ENCODE measurements at regions not wholly inside any gene's neighbourhood (a gene's known extent, or its start where the extent isn't known, plus 50 kb on each side); places are given as distances from the start of the nearest gene placed in this dataset.
A peak's percentile ranks its signal among the peaks of the same experiment; 100 is the strongest.
"Not testable (repeated sequence)": the region's sequence is repeated elsewhere in the genome, so short reads cannot be mapped to it uniquely, and the experiment has no call there.

- DNase-seq, result no peak
Observed at GRCh38 chr5:104928906-104929520, 1366.4 kb upstream of the NUDT12 start.

DNA sequence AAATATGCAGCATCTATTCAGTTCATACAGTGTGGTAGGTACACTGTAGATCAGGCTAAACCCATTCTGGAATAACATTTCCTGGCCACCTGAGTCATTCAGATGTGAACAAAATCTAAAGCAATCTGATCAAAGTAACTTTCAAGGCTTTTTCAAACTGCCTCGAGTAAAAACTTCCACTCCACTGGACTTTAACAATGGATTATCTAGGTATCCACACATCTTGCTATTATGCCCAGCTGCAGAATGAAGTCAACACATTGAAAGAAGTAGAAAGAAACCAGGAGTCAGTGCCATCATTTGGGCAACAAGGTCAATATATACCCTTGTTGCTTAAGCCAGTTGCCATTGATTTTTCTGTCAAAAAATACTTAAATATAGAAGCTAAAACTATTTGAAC, 1352.6 kb upstream of the NUDT12 start:
- peak; percentile 78 for DNase-seq

DNA sequence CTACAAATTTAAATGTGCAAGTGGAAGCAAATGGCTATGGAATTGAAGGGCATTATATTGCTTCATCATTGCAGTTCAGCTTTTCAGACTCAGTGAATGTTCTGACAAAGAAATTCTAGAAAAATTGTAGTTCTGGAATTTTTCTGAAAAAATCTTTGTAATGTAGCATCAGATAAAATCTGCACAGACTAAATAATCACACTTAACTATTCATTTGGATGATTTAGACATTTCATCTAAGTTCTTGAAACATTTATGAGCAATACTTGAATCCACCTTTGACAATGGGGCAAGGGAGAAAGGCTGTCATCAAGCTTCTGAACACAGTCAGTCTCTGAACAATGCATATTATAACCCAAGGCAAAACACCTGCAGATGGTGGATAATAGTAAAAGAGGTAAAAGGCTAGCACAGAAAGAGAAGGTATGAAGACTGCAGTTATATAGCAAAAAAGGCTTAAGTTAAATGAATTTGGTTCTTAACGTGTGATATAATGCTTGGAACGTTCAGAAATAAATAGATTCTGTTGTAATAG, 1352.0 kb upstream of the NUDT12 start:
- peak; percentile 39 for DNase-seq

- peak; percentile 84 for DNase-seq
Observed at GRCh38 chr5:104913841-104914281, 1351.3 kb upstream of the NUDT12 start.

- no peak for DNase-seq
Observed at GRCh38 chr5:104909803-104910202, 1347.2 kb upstream of the NUDT12 start.

DNA sequence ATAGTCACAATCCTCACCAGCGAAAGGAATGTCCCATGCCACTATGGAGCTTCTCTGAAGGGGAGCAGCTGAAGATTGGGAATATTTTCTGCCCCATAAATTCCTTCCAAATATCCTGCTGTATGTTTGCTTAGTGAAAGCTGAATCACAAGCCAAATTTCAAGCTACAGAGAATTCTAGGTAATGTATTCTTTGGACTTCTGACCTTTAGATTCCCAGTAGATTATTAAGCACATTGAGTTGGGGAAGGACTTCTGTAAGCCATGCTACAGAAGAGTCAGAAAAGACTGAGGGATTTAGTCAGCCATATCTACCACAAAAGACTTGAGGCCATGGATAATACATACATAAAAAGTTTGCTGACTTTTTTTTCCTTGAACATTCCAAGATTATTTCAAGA, 1342.0 kb upstream of the NUDT12 start:
- DNase-seq, result no peak

DNA sequence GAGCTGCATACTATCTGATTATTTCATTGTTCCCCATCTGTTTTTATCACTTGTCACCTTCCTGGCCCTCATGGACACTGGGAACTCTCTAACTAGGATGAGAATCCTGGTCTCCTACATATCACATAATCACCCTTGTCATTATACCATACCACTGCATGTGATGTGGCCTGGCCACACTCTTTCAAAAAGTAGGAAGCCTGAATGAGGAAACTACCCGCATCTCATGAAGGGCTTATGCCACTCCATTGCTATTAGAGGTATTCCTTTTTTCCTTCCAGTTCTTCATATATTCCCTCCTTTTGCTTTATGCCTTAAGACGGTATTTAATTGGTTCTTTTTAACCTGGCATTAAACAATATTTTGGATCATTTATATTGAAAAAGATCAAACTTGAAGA, 1341.4 kb upstream of the NUDT12 start:
- no peak for DNase-seq

- DNase-seq, result no peak
Observed at GRCh38 chr5:104891596-104891995, 1329.0 kb upstream of the NUDT12 start.

- DNase-seq, result no peak
Observed at GRCh38 chr5:104890767-104891166, 1328.2 kb upstream of the NUDT12 start.

- DNase-seq, result no peak
Observed at GRCh38 chr5:104859437-104859836, 1296.8 kb upstream of the NUDT12 start.

GRCh38 chr5:104852099-104852498, 1289.5 kb upstream of the NUDT12 start:
- DNase-seq, result not testable (repeated sequence)

- DNase-seq, result peak; percentile 9
Observed at GRCh38 chr5:104845541-104845940, 1283.0 kb upstream of the NUDT12 start.

GRCh38 chr5:104843822-104844221, 1281.2 kb upstream of the NUDT12 start:
- DNase-seq, result no peak

DNA sequence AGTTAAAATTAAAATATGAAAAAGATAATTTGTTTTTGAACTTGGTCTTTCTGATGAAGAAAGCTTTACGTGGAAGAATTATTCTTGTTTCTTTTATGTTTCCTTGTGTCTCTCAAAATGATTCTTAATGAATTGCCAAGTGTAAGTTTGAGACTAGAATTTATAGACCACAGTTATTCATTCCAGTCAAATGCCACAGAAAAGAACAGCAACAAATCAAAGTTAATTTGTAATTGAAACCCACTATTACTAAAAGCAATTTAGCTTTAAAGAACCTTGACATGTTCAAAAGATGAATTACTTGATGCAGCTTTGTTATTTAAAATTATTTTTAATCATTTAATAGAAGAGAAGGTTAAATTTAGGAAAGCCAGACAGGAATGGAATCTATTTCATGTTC, 1277.7 kb upstream of the NUDT12 start:
- DNase-seq, result no peak

DNA sequence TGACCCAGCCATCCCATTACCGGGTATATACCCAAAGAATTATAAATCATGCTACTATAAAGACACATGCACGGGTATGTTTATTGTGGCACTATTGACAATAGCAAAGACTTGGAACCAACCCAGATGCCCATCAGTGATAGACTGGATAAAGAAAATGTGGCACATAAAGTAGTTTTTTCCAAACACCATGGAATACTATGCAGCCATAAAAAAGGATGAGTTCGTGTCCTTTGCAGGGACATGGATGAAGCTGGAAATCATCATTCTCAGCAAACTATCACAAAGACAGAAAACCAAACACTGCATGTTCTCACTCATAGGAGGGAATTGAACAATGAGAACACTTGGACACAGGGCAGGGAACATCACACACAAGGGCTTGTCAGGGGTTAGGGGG, 1268.9 kb upstream of the NUDT12 start:
- not testable (repeated sequence) for DNase-seq

DNA sequence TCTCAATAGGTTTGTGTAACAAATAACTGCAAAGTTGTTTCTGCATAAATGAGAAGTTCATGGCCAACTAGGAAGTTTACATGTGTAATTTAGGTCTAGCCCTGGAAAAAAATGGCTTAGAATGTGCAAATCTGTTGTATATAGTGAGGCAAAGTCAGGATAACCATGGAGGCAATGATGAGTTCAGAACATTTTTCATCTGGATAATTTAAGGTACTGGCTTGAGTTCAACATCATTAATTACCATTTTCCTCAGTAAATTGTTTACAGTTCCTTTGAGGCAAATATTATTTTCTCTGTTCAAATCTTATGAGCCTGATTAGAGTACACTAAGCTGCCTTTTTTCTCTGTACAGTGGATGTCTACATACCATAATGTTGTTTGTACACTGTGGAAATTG, 1259.0 kb upstream of the NUDT12 start:
- no peak for DNase-seq

DNA sequence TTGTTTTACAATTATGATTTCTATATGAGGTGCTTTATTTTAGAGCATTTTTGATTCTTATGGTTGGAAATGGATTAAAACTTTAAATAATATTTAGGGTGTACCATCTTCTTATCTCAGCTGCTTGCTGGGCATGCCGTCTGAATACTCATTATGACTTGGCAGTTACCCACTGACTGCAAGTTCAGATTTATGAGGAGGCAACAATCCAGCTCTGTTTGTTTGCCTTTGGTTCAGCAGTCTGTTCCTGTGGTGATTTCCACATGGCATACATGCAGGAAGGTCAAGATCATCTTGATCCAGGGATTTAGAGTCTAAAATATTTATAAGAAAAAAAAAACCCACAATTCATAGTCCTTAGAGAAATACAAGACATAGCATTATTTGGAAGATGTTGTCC, 1254.5 kb upstream of the NUDT12 start:
- DNase-seq, result no peak

DNA sequence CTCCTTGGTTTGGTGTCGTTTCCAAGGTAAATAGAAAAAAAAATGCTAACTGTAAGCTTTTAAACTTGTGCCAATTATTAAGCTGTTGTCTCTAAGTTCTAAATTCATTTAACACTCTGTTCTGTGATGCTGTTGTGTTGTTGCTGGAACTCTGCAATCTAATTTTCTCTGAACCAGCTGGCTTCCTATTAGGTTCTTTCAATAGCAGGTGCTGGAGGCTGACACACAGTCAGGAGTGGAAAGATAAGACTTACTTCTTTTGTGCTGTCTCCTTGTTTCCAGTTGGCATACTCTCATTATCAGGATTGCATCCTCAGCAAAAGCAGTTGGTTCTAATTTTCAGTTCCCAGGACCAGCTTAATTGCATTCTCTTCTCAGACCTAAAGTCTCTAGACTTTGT, 1252.6 kb upstream of the NUDT12 start:
- peak; percentile 9 for DNase-seq

DNA sequence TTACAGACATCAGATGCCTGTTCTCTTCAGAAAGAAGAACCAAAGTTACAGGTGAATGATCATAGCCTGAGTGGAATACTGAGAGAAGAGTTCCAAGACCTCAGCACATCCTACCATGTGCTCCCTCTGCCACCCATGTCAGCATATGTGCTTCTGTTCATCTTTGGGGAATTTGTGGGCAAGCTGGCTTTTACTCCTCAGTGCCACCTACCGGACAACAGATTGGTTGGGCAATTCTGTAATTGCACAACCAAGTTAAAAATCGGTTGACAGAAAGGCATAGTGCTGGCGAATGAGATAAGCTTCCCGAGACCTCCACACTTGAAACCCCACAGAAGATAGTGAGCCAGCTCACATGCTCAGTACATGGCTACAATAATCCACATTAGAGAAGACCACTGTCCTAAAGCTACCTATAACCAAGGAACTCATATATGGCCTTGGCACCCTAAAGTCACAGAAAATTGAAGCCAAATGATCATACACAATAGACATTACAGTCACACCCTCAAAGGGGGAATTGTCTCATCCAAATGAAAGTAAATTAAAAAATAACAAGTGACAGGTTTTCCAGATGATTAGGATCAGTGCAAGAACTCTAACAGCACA, 1238.0 kb upstream of the NUDT12 start:
- DNase-seq, result no peak

GRCh38 chr5:104793755-104794080, 1231.1 kb upstream of the NUDT12 start:
- no peak for DNase-seq

GRCh38 chr5:104793031-104793754, 1230.6 kb upstream of the NUDT12 start:
- no peak for DNase-seq

- DNase-seq, result no peak
Observed at GRCh38 chr5:104789366-104789765, 1226.8 kb upstream of the NUDT12 start.

DNA sequence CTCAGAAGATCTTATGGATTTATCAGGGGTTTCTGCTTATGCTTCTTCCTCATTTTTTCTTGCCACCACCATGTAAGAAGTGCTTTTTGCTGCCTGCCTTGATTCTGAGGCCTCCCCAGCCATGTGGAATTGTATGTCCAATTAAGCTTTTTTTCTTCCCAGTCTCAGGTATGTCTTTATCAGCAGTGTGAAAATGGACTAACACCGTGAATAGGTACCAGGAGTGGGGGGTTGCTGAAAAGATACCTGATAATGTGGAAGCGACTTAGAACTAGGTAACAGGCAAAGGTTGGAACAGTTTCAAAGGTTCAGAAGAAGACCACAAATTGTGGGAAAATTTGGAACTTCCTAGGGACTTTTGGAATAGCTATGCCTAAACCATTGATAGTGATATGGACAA, 1222.5 kb upstream of the NUDT12 start:
- DNase-seq, result no peak

DNA sequence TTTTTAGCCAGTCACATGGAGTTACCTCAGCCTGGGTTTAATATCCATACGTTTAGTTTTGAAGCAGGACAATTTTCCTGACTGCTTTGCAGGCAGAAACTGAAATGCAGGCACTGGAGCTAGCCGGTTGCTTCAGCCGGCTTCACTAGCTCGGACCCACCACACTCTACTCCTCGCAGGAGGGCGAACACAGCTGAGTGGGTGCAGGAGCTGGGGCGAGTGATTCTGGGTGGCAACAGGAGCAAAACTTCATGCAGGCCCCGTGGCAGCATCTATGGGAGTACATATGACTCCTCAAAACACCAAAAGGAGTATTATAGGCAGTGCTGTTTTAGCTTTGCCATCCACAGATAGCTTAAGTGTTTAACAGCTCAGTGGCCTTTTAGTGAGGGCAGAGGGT, 1211.8 kb upstream of the NUDT12 start:
- no peak for DNase-seq

Measured in eye (tissue), 1 donor.